Adrenal gland (tissue), 9 donors: ENCODE measurements at regions not wholly inside any gene's neighbourhood (a gene's known extent, or its start where the extent isn't known, plus 50 kb on each side); places are given as distances from the start of the nearest gene placed in this dataset.

Experiments used
- DNase-seq, 7 donors: peaks; one replicate each; pipeline ENCODE4 v3.0.0-alpha.2; 2019 to 2020
- H3K27ac ChIP-seq, 5 donors: fragments of 200-600 bp; sonication (generic) in 4 of 5; 1 replicate in 3 of 5; 2 replicates in 2 of 5; pipeline versions ENCODE4 v1.5.1 to v1.8.0; 2016 to 2020; ENCODE audit warnings: mild to moderate bottlenecking in 1 of 5
- H3K27me3 ChIP-seq: fragments of 200-600 bp; 2 replicates; pipeline ENCODE4 v1.8.0; 2021
- H3K36me3 ChIP-seq, 2 donors: fragments of 200-600 bp; replicated peaks in 1 of 2; 1 replicate in 1 of 2; 2 replicates in 1 of 2; pipeline versions ENCODE4 v1.5.1 to v1.8.0; 2018 to 2022
- H3K4me1 ChIP-seq, 2 donors: fragments of 200-600 bp; replicated peaks in 1 of 2; 1 replicate in 1 of 2; 2 replicates in 1 of 2; pipeline versions ENCODE4 v1.5.1 to v1.8.0; 2018 to 2021
- H3K4me3 ChIP-seq, 4 donors: fragments of 200-600 bp; sonication (generic) in 3 of 4; one replicate each; pipeline ENCODE4 v1.5.1; 2016 to 2018
- H3K9me3 ChIP-seq, 3 donors: fragments of 200-600 bp; sonication (generic) in 1 of 3; replicated peaks in 1 of 3; 1 replicate in 2 of 3; 2 replicates in 1 of 3; pipeline versions ENCODE4 v1.5.1 to v1.8.0; 2016 to 2021
- POLR2A ChIP-seq, 2 donors: fragments of 450-650 bp; IDR thresholded peaks; one replicate each; pipeline ENCODE4 v1.6.1; 2017; ENCODE audit warnings: antibody characterized with exemption in 2 of 2, mild to moderate bottlenecking in 2 of 2, moderate library complexity in 1 of 2
- WGBS, 4 donors: extraction: QIAGEN DNeasy Blood & Tissue Kit in 2 of 4; methylation state at CpG; one replicate each; pipeline versions ENCODE4 v1.1.5 to v1.1.7; 2013 to 2017; 5-methylcytosine and 5-hydroxymethylcytosine counted together
- intact Hi-C, 2 donors: fragments of 100-400 bp; cut with DNase I; formaldehyde crosslinking; loops; one replicate each; pipeline versions ENCODE4 v1.14.1 to v1.15.0; 2022 to 2023
- TF ChIP-seq, protein P1 (sequence below), 6 experiments: fragments of 450-650 bp in 4 of 6; fragments of 200-600 bp in 2 of 6; sonication (generic) in 1 of 6; IDR thresholded peaks; 1 replicate in 5 of 6; 2 replicates in 1 of 6; pipeline versions ENCODE4 v1.5.1 to v1.8.0; 2016 to 2021; ENCODE audit warnings: antibody characterized with exemption in 6 of 6, mild to moderate bottlenecking in 2 of 6, moderate library complexity in 1 of 6
- donor health status: healthy with polysubstance abuse.
- donor health status: Bipolar disorder and iron deficiency.
- donor health status: DM: yes; HTN: yes; CAD: no.
- donor health status: DM: no; HTN: no; CAD: no.
- donor health status: DM: no; HTN: no; CAD: no.

- intact Hi-C loops = no loop called here
These were observed 293.8 kb upstream of the RGS17 start for GRCh38 chr6:153424719-153425400.

GRCh38 chr6:153412519-153412918 is 281.4 kb upstream of the RGS17 start:
- intact Hi-C loops = no loop called here
- WGBS, 4 donors = 48 to 67% (median 57%) methylated on average over 1 of the region's 1 CpG
- no peaks in the 10 kb centered on the region for H3K27me3 ChIP-seq

More at GRCh38 chr6:153424719-153425400, 293.8 kb upstream of the RGS17 start:
- Histone ChIP-seq H3K27ac (no peak overlapping the region), H3K27me3 (no peaks in the 10 kb centered on the region), H3K36me3 (no peaks in the 10 kb centered on the region), H3K9me3 (no peaks in the 10 kb centered on the region), H3K4me3 (no peak overlapping the region), H3K4me1 (no peaks in the 10 kb centered on the region)
- TF ChIP-seq POLR2A (IDR thresholded peaks at IDR 0.05) = no peak
- TF ChIP-seq, protein P1, sequence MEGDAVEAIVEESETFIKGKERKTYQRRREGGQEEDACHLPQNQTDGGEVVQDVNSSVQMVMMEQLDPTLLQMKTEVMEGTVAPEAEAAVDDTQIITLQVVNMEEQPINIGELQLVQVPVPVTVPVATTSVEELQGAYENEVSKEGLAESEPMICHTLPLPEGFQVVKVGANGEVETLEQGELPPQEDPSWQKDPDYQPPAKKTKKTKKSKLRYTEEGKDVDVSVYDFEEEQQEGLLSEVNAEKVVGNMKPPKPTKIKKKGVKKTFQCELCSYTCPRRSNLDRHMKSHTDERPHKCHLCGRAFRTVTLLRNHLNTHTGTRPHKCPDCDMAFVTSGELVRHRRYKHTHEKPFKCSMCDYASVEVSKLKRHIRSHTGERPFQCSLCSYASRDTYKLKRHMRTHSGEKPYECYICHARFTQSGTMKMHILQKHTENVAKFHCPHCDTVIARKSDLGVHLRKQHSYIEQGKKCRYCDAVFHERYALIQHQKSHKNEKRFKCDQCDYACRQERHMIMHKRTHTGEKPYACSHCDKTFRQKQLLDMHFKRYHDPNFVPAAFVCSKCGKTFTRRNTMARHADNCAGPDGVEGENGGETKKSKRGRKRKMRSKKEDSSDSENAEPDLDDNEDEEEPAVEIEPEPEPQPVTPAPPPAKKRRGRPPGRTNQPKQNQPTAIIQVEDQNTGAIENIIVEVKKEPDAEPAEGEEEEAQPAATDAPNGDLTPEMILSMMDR (IDR thresholded peaks at IDR 0.05) = no peak
- DNase-seq = no peak
- 50 to 61% (median 54%) methylated on average over 5 of the region's 5 CpGs for WGBS, 4 donors

GRCh38 chr6:153411070-153411648 is 280.1 kb upstream of the RGS17 start:
- Histone ChIP-seq H3K27me3 (no peaks in the 10 kb centered on the region), H3K36me3 (no peaks in the 10 kb centered on the region), H3K9me3 (no peaks in the 10 kb centered on the region), H3K4me1 (no peaks in the 10 kb centered on the region), H3K4me3 (no peak overlapping the region), H3K27ac (no peak overlapping the region)
- no peak for DNase-seq
- intact Hi-C loops = no loop called here
- TF ChIP-seq, protein P1 (IDR thresholded peaks at IDR 0.05) = no peak
- TF ChIP-seq POLR2A (IDR thresholded peaks at IDR 0.05) = no peak
- 73 to 87% (median 80%) methylated on average over 3 of the region's 3 CpGs for WGBS, 4 donors

More at GRCh38 chr6:153412519-153412918, 281.4 kb upstream of the RGS17 start:
- Histone ChIP-seq H3K9me3 (no peaks in the 10 kb centered on the region), H3K36me3 (no peaks in the 10 kb centered on the region), H3K4me1 (no peaks in the 10 kb centered on the region), H3K27ac (no peak overlapping the region), H3K4me3 (no peak overlapping the region)
- DNase-seq = no peak
- TF ChIP-seq, protein P1 (IDR thresholded peaks at IDR 0.05) = no peak
- no peak for TF ChIP-seq POLR2A (IDR thresholded peaks at IDR 0.05)

GRCh38 chr6:153405931-153406330 is 274.8 kb upstream of the RGS17 start:
- Histone ChIP-seq H3K36me3 (no peaks in the 10 kb centered on the region), H3K27ac (no peak overlapping the region), H3K4me3 (no peak overlapping the region), H3K27me3 (no peaks in the 10 kb centered on the region), H3K4me1 (no peaks in the 10 kb centered on the region), H3K9me3 (no peaks in the 10 kb centered on the region)
- 68 to 73% (median 71%) methylated on average over 4 of the region's 4 CpGs for WGBS, 4 donors
- intact Hi-C loops = no loop called here
- no peak for TF ChIP-seq POLR2A (IDR thresholded peaks at IDR 0.05)
- TF ChIP-seq, protein P1 (IDR thresholded peaks at IDR 0.05) = no peak
- DNase-seq = no peak
